SK-N-SH treated with all-trans-retinoic acid at 6 μM for 48 hours (cell line): ENCODE measurements at regions not wholly inside any gene's neighbourhood (a gene's known extent, or its start where the extent isn't known, plus 50 kb on each side); places are given as distances from the start of the nearest gene placed in this dataset.
A peak's percentile ranks its signal among the peaks of the same experiment; 100 is the strongest.

Source experiments
- ATAC-seq: fragments of 200-7000 bp; cut with Tn5 transposase; 3 replicates; pipeline ENCODE4 v1.9.1; 2020; ENCODE audit warnings: mild to moderate bottlenecking, moderate library complexity
- ARNTL ChIP-seq: fragments of 450-650 bp; formaldehyde crosslinking; IDR thresholded peaks from 2 replicates; pipeline ENCODE4 v1.5.0; 2020; ENCODE audit warnings: low read depth, mild to moderate bottlenecking, moderate library complexity, borderline replicate concordance
- BACH2 ChIP-seq: fragments of 250-450 bp; sonication (Bioruptor Pico); IDR thresholded peaks from 2 replicates; pipeline ENCODE4 v1.9.0; 2021; ENCODE audit warnings: mild to moderate bottlenecking, borderline replicate concordance
- CREB5 ChIP-seq: fragments of 250-450 bp; sonication (Bioruptor Pico); IDR thresholded peaks from 2 replicates; pipeline ENCODE4 v1.5.1; 2020; ENCODE audit warnings: low read depth, mild to moderate bottlenecking, moderate library complexity
- CSDC2 ChIP-seq: fragments of 250-450 bp; sonication (Bioruptor Pico); IDR thresholded peaks from 2 replicates; pipeline ENCODE4 v1.5.0; 2020; ENCODE audit warnings: mild to moderate bottlenecking, moderate library complexity
- CSRNP3 ChIP-seq: fragments of 250-450 bp; sonication (Bioruptor Pico); IDR thresholded peaks from 2 replicates; pipeline ENCODE4 v1.5.1; 2021; ENCODE audit warnings: mild to moderate bottlenecking, moderate library complexity
- GLIS3 ChIP-seq: fragments of 250-450 bp; sonication (Bioruptor Pico); IDR thresholded peaks from 2 replicates; pipeline ENCODE4 v1.5.0; 2020; ENCODE audit warnings: mild to moderate bottlenecking, moderate library complexity
- ISL1 ChIP-seq: fragments of 250-450 bp; sonication (Bioruptor Pico); IDR thresholded peaks from 2 replicates; pipeline ENCODE4 v2.1.2; 2022; ENCODE audit warnings: mild to moderate bottlenecking, moderate library complexity
- PATZ1 ChIP-seq: fragments of 250-450 bp; sonication (Bioruptor Pico); IDR thresholded peaks from 2 replicates; pipeline ENCODE4 v1.8.0; 2020; ENCODE audit warnings: mild to moderate bottlenecking, moderate library complexity, borderline replicate concordance
- POU6F1 ChIP-seq: fragments of 250-450 bp; sonication (Bioruptor Pico); IDR thresholded peaks from 2 replicates; pipeline ENCODE4 v1.8.0; 2021; ENCODE audit warnings: low read depth, mild to moderate bottlenecking, moderate library complexity, borderline replicate concordance
- PPARA ChIP-seq: fragments of 250-450 bp; sonication (Bioruptor Pico); IDR thresholded peaks from 2 replicates; pipeline ENCODE4 v1.5.0; 2020; ENCODE audit warnings: mild to moderate bottlenecking, borderline replicate concordance
- RARB ChIP-seq: fragments of 250-450 bp; sonication (Bioruptor Pico); IDR thresholded peaks from 2 replicates; pipeline ENCODE4 v1.8.0; 2021; ENCODE audit warnings: mild to moderate bottlenecking, moderate library complexity
- SNAI2 ChIP-seq: fragments of 250-450 bp; sonication (Bioruptor Pico); IDR thresholded peaks from 2 replicates; pipeline ENCODE4 v1.5.0; 2020; ENCODE audit warnings: mild to moderate bottlenecking, moderate library complexity
- TOX ChIP-seq: fragments of 250-450 bp; sonication (Bioruptor Pico); IDR thresholded peaks from 2 replicates; pipeline ENCODE4 v1.8.0; 2021; ENCODE audit warnings: mild to moderate bottlenecking, moderate library complexity, borderline replicate concordance
- TSHZ2 ChIP-seq: fragments of 250-450 bp; sonication (Bioruptor Pico); IDR thresholded peaks from 2 replicates; pipeline ENCODE4 v1.5.0; 2020; ENCODE audit warnings: mild to moderate bottlenecking, moderate library complexity
- ZC3H10 ChIP-seq: fragments of 250-450 bp; sonication (Bioruptor Pico); IDR thresholded peaks from 2 replicates; pipeline ENCODE4 v1.5.1; 2021; ENCODE audit warnings: mild to moderate bottlenecking, moderate library complexity
- ZFP3 ChIP-seq: fragments of 250-450 bp; sonication (Bioruptor Pico); IDR thresholded peaks from 2 replicates; pipeline ENCODE4 v1.5.0; 2020; ENCODE audit warnings: mild to moderate bottlenecking, moderate library complexity
- ZFP30 ChIP-seq: fragments of 450-650 bp; formaldehyde crosslinking; IDR thresholded peaks from 2 replicates; pipeline ENCODE4 v1.5.0; 2022; ENCODE audit warnings: mild to moderate bottlenecking, moderate library complexity
- ZNF565 ChIP-seq: fragments of 450-650 bp; formaldehyde crosslinking; conservative IDR thresholded peaks from 2 replicates; pipeline ENCODE4 v1.5.0; 2020; ENCODE audit warnings: low read depth, mild to moderate bottlenecking, moderate library complexity
- ZNF70 ChIP-seq: fragments of 450-650 bp; formaldehyde crosslinking; IDR thresholded peaks from 2 replicates; pipeline ENCODE4 v1.5.0; 2020; ENCODE audit warnings: mild to moderate bottlenecking, moderate library complexity
- ZNF8 ChIP-seq: fragments of 450-650 bp; formaldehyde crosslinking; IDR thresholded peaks from 2 replicates; pipeline ENCODE4 v1.5.0; 2020; ENCODE audit warnings: mild to moderate bottlenecking, moderate library complexity

GRCh38 chr3:127475975-127476705, 114.4 kb downstream of the TPRA1 start:
- no peak for ATAC-seq
- TF ChIP-seq ZC3H10 (CRISPR knock-in tag) (no peak), PATZ1 (CRISPR knock-in tag) (no peak), ZNF565 (no peak), POU6F1 (CRISPR knock-in tag) (no peak), TOX (CRISPR knock-in tag) (no peak), ISL1 (CRISPR knock-in tag) (no peak), ARNTL (CRISPR knock-in tag) (no peak), SNAI2 (CRISPR knock-in tag) (no peak), PPARA (no peak), RARB (no peak), TSHZ2 (CRISPR knock-in tag) (no peak), BACH2 (CRISPR knock-in tag) (no peak), CSDC2 (no peak), ZFP3 (CRISPR knock-in tag) (no peak), ZNF70 (CRISPR knock-in tag) (no peak), ZNF8 (CRISPR knock-in tag) (no peak), ZFP30 (CRISPR knock-in tag) (no peak)

GRCh38 chr3:127475391-127475790, 115.1 kb downstream of the TPRA1 start:
- TF ChIP-seq ZFP3 (CRISPR knock-in tag) (no peak), ZFP30 (CRISPR knock-in tag) (no peak), POU6F1 (CRISPR knock-in tag) (no peak), ARNTL (CRISPR knock-in tag) (no peak), ZNF565 (no peak), ZNF8 (CRISPR knock-in tag) (no peak), CSDC2 (no peak), GLIS3 (CRISPR knock-in tag) (no peak), BACH2 (CRISPR knock-in tag) (no peak)
- ATAC-seq = no peak

GRCh38 chr3:127473244-127474024, 117.1 kb downstream of the TPRA1 start:
- ATAC-seq = peak; percentile 36; the same call in 2 of the 3 replicates
- no peak for TF ChIP-seq CREB5
- no peak for TF ChIP-seq RARB
- TF ChIP-seq CSRNP3 (CRISPR knock-in tag) = no peak
- no peak for TF ChIP-seq CSDC2
- TF ChIP-seq ARNTL (CRISPR knock-in tag) = no peak
- TF ChIP-seq ZNF565 = no peak
- TF ChIP-seq TOX (CRISPR knock-in tag) = no peak
- TF ChIP-seq PATZ1 (CRISPR knock-in tag) = no peak
- no peak for TF ChIP-seq ZC3H10 (CRISPR knock-in tag)
- no peak for TF ChIP-seq GLIS3 (CRISPR knock-in tag)
- TF ChIP-seq SNAI2 (CRISPR knock-in tag) = no peak
- no peak for TF ChIP-seq ZNF8 (CRISPR knock-in tag)
- no peak for TF ChIP-seq ISL1 (CRISPR knock-in tag)
